SKM-1 treated with dmso at 0.1 percent for 144 hours (cell line): ENCODE measurements at regions not wholly inside any gene's neighbourhood (a gene's known extent, or its start where the extent isn't known, plus 50 kb on each side); places are given as distances from the start of the nearest gene placed in this dataset.
A peak's percentile ranks its signal among the peaks of the same experiment; 100 is the strongest.

Experiments
- DNase-seq: peaks from one replicate; lab custom pipeline; 2025; ENCODE audit not compliant: unreplicated experiment; lab: John Stamatoyannopoulos, UW

GRCh38 chr2:81235601-81236000 lies 931.0 kb upstream of the LRRTM1 start:
- no peak for DNase-seq

GRCh38 chr2:81234711-81235110 lies 930.2 kb upstream of the LRRTM1 start:
- DNase-seq = no peak

- no peak for DNase-seq
These were observed 921.2 kb upstream of the LRRTM1 start for GRCh38 chr2:81225756-81226155.

- DNase-seq = no peak
These were observed 909.0 kb upstream of the LRRTM1 start for GRCh38 chr2:81213598-81213997.

- DNase-seq = no peak
These were observed 901.7 kb upstream of the LRRTM1 start for GRCh38 chr2:81206216-81206615.

- no peak for DNase-seq
These were observed 892.5 kb upstream of the LRRTM1 start for GRCh38 chr2:81196933-81197628.

GRCh38 chr2:81196383-81196851 lies 891.9 kb upstream of the LRRTM1 start:
- DNase-seq = no peak

- no peak for DNase-seq
These were observed 891.3 kb upstream of the LRRTM1 start for GRCh38 chr2:81195774-81196382.

GRCh38 chr2:81195017-81195773 lies 890.6 kb upstream of the LRRTM1 start:
- DNase-seq = no peak

GRCh38 chr2:81194581-81194980 lies 890.0 kb upstream of the LRRTM1 start:
- no peak for DNase-seq

- no peak for DNase-seq
These were observed 889.6 kb upstream of the LRRTM1 start for GRCh38 chr2:81194176-81194575.

GRCh38 chr2:81181845-81182244 lies 877.3 kb upstream of the LRRTM1 start:
- DNase-seq = no peak

- DNase-seq = no peak
These were observed 866.9 kb upstream of the LRRTM1 start for GRCh38 chr2:81171447-81171846.

- DNase-seq = no peak
These were observed 859.0 kb upstream of the LRRTM1 start for GRCh38 chr2:81163583-81163982.

GRCh38 chr2:81158505-81158904 lies 854.0 kb upstream of the LRRTM1 start:
- DNase-seq = no peak

- no peak for DNase-seq
These were observed 843.8 kb upstream of the LRRTM1 start for GRCh38 chr2:81148323-81148722.

GRCh38 chr2:81136296-81136695 lies 831.7 kb upstream of the LRRTM1 start:
- DNase-seq = no peak

GRCh38 chr2:81097361-81097760 lies 792.8 kb upstream of the LRRTM1 start:
- no peak for DNase-seq

- DNase-seq = no peak
These were observed 788.5 kb upstream of the LRRTM1 start for GRCh38 chr2:81093031-81093430.

- DNase-seq = peak; percentile 19
These were observed 783.1 kb upstream of the LRRTM1 start for GRCh38 chr2:81087646-81088045.

- DNase-seq = no peak
These were observed 779.5 kb upstream of the LRRTM1 start for GRCh38 chr2:81084101-81084500.

- DNase-seq = no peak
These were observed 774.1 kb upstream of the LRRTM1 start for GRCh38 chr2:81078631-81079030.
